ENCODE measurements at regions not wholly inside any gene's neighbourhood (a gene's known extent, or its start where the extent isn't known, plus 50 kb on each side); places are given as distances from the start of the nearest gene placed in this dataset.
A peak's percentile ranks its signal among the peaks of the same experiment; 100 is the strongest.
"Not testable (repeated sequence)": the region's sequence is repeated elsewhere in the genome, so short reads cannot be mapped to it uniquely, and the experiment has no call there.

DNA sequence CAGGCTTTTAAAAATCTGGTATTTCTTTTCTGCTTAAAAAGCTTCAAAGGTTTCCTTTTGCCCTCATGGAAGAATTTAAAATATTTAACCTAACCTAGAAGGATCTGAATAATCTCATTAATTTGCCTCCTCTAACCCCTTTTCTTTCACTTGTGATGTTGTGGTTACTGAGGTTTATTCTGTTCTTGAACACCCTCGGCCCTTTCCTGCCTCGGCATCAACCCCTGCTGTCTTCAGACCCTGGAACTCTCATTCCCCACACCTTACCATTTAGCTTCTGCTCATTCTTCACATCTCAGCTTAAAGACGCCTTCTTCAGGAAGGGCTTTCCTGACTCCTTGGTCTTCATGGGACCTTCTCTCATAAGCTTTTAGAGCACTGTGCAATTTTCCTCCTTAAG lies 131.4 kb upstream of the MAN2A1 start:
- 30 to 75% methylated on average over 2 to 3 of the region's 3 CpGs for WGBS, 2 donors (ENCODE audit: low coverage in 1 of 2)
- H3K4me1 ChIP-seq = peaks cover 0 to 12% (median 0%) of the 10 kb centered on the region in 3 donors
- no peaks in the 10 kb centered on the region for H3K36me3 ChIP-seq
- H3K27me3 ChIP-seq = no peaks in the 10 kb centered on the region
- no peak for ATAC-seq
- TF ChIP-seq, protein P1, sequence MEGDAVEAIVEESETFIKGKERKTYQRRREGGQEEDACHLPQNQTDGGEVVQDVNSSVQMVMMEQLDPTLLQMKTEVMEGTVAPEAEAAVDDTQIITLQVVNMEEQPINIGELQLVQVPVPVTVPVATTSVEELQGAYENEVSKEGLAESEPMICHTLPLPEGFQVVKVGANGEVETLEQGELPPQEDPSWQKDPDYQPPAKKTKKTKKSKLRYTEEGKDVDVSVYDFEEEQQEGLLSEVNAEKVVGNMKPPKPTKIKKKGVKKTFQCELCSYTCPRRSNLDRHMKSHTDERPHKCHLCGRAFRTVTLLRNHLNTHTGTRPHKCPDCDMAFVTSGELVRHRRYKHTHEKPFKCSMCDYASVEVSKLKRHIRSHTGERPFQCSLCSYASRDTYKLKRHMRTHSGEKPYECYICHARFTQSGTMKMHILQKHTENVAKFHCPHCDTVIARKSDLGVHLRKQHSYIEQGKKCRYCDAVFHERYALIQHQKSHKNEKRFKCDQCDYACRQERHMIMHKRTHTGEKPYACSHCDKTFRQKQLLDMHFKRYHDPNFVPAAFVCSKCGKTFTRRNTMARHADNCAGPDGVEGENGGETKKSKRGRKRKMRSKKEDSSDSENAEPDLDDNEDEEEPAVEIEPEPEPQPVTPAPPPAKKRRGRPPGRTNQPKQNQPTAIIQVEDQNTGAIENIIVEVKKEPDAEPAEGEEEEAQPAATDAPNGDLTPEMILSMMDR (IDR thresholded peaks at IDR 0.05) = no peak
- TF ChIP-seq EP300 (IDR thresholded peaks at IDR 0.05) = no peak
- TF ChIP-seq POLR2AphosphoS5 (IDR thresholded peaks at IDR 0.05) = no peak
- H3K9me3 ChIP-seq = no peaks in the 10 kb centered on the region
- peak overlapping the region in 1 of 4 donors; percentile 16 for H3K27ac ChIP-seq
- no peak overlapping the region for H3K4me3 ChIP-seq

DNA sequence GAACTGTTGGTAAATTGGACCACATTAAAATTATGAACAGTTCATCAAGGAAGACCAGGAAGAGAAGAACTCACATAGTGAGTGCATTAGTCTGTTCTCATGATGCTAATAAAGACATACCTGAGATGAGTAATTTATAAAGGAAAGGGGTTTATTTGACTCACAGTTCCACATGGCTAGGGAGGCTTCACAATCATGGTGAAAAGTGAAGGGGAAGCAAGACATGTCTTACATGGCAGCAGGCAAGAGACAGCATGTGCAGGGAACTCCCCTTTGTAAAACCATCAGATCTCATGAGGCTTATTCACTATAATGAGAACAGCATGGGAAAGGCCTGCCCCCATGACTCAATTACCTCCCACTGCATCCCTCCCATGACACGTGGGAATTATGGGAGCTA lies 135.9 kb upstream of the MAN2A1 start:
- WGBS, 2 donors (ENCODE audit: low coverage in 1 of 2) = 100% methylated on average over 1 of the region's 1 CpG; no CpG with 5 or more reads in 1 of the 2 donors
- H3K27me3 ChIP-seq = no peaks in the 10 kb centered on the region
- peaks cover 0 to 6% (median 0%) of the 10 kb centered on the region in 3 donors for H3K9me3 ChIP-seq
- H3K27ac ChIP-seq = no peak overlapping the region
- ATAC-seq = no peak
- H3K4me1 ChIP-seq = peaks cover 0 to 9% (median 0%) of the 10 kb centered on the region in 3 donors
- no peaks in the 10 kb centered on the region for H3K36me3 ChIP-seq
- H3K4me3 ChIP-seq = no peak overlapping the region
- no peak for TF ChIP-seq POLR2A (IDR thresholded peaks at IDR 0.05)
- TF ChIP-seq, protein P1 (IDR thresholded peaks at IDR 0.05) = no peak
- TF ChIP-seq EP300 (IDR thresholded peaks at IDR 0.05) = no peak

DNA sequence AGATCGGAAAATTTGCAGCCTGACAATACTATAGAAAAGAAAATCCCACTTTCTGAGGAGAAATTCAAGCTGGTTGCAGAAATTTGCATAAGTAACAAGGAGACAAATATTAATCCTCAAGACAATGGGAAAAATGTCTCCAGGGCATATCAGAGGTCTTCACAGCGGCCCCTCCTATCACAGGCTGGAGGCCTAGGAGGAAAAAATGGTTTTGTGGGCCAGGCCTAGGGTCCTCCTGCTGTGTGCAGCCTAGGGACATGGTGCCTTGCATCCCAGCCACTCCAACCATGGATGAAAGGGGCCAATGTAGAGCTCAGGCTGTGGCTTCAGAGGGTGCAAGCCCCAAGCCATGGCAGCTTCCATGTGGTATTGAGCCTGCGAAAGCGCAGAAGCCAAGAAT lies 138.5 kb upstream of the MAN2A1 start:
- not testable (repeated sequence) for H3K36me3 ChIP-seq, ATAC-seq, H3K27ac ChIP-seq, H3K4me3 ChIP-seq, H3K27me3 ChIP-seq, H3K4me1 ChIP-seq, H3K9me3 ChIP-seq
- WGBS, 2 donors (ENCODE audit: low coverage in 1 of 2) = 95 to 100% methylated on average over 2 of the region's 4 CpGs

DNA sequence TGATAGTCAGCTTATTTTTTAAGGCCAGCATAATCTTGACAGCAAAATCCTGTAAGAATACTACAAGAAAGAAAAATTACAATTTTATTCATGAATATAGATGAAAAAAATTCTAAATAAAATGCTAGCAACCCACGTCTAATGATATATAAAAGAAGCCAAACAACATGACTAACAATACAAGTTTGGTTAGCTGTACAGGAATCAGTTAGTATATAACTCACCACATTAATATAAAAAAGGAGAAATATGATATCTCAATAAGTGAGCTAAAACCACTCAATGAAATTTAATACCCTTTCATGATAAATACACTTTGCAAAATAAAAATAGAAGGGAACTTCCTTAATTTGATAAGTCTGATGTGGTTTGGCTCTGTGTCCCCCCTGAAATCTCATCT lies 139.7 kb upstream of the MAN2A1 start:
- Histone ChIP-seq H3K4me1 (no peaks in the 10 kb centered on the region), H3K9me3 (peaks cover 0 to 6% (median 0%) of the 10 kb centered on the region in 3 donors), H3K4me3 (no peak overlapping the region), H3K27ac (no peak overlapping the region), H3K27me3 (no peaks in the 10 kb centered on the region), H3K36me3 (no peaks in the 10 kb centered on the region)
- no peak for ATAC-seq
- WGBS, 2 donors (ENCODE audit: low coverage in 1 of 2) = 67% methylated on average over 1 of the region's 1 CpG
- TF ChIP-seq POLR2A (IDR thresholded peaks at IDR 0.05) = no peak
- no peak for TF ChIP-seq POLR2AphosphoS5 (IDR thresholded peaks at IDR 0.05)
- TF ChIP-seq EP300 (IDR thresholded peaks at IDR 0.05) = no peak
- TF ChIP-seq, protein P1 (IDR thresholded peaks at IDR 0.05) = no peak

DNA sequence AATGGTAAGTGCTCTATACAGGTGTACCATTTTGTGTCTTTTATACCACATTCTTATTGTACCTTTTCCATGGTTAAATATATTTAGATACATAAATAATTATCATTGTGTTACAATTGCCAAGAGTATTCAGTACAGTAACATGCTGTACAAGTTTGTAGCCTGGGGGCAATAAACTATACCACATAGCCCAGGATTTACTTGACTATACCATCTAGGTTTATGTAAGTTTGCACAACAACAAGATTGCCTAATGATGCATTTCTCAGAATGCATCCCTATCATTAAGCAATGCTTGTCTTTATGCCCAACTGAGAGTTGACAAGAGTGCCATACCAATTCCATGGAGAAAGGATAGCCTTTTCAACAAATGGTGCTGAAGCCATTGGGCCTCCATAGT lies 136.7 kb upstream of the PJA2 start:
- no peaks in the 10 kb centered on the region for H3K4me1 ChIP-seq
- no peaks in the 10 kb centered on the region for H3K36me3 ChIP-seq
- no peak overlapping the region for H3K27ac ChIP-seq
- TF ChIP-seq POLR2A (IDR thresholded peaks at IDR 0.05) (no peak), EP300 (IDR thresholded peaks at IDR 0.05) (no peak), POLR2AphosphoS5 (IDR thresholded peaks at IDR 0.05) (no peak)
- TF ChIP-seq, protein P1 (IDR thresholded peaks at IDR 0.05) = no peak
- no peak overlapping the region for H3K4me3 ChIP-seq
- peaks cover 0 to 6% (median 0%) of the 10 kb centered on the region in 3 donors for H3K9me3 ChIP-seq
- ATAC-seq = no peak
- H3K27me3 ChIP-seq = no peaks in the 10 kb centered on the region

DNA sequence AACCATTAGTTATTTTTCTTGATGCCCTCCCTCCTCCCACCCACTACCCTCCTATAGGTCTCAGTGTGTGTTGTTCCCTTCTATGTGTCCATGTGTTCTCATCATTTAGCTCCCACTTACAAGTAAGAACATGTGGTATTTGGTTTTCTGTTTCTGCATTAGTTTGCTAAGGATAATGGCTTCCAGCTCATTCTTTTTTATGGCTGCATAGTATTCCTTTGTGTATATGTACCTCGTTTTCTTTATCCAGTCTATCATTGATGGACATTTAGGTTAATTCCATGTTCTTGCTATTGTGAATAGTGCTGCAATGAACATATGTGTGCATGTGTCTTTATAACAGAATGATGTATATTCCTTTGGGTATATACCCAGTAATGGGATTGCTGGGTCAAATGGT lies 135.1 kb upstream of the PJA2 start:
- H3K4me1 ChIP-seq, H3K4me3 ChIP-seq, H3K36me3 ChIP-seq, H3K27me3 ChIP-seq, ATAC-seq, H3K27ac ChIP-seq: not testable (repeated sequence)
- peaks cover 0 to 11% (median 0%) of the 10 kb centered on the region in 3 donors for H3K9me3 ChIP-seq
- WGBS, 2 donors (ENCODE audit: low coverage in 1 of 2) = 62% methylated on average over 1 of the region's 1 CpG; no CpG with 5 or more reads in 1 of the 2 donors

DNA sequence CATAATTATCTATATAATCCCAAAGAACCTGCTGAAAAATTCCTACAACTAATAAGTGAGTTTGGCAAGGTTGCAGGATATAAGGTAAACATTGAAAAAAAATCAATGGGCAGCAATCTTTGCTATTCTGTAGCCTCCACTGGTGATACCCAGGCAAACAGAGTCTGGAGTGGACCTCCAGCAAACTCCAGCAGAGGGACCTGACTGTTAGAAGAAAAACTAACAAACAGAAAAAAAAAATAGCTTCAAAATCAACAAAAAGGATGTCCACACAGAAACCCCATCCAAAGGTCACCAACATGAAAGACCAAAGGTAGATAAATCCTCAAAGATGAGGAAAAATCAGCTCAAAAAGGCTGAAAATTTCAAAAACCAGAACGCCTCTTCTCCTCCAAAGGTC lies 128.9 kb upstream of the PJA2 start:
- H3K27me3 ChIP-seq, H3K27ac ChIP-seq, H3K4me1 ChIP-seq, H3K36me3 ChIP-seq, ATAC-seq, H3K4me3 ChIP-seq: not testable (repeated sequence)
- peaks cover 0 to 20% (median 0%) of the 10 kb centered on the region in 3 donors for H3K9me3 ChIP-seq
- 80% methylated on average over 1 of the region's 1 CpG; no CpG with 5 or more reads in 1 of the 2 donors for WGBS, 2 donors (ENCODE audit: low coverage in 1 of 2)

DNA sequence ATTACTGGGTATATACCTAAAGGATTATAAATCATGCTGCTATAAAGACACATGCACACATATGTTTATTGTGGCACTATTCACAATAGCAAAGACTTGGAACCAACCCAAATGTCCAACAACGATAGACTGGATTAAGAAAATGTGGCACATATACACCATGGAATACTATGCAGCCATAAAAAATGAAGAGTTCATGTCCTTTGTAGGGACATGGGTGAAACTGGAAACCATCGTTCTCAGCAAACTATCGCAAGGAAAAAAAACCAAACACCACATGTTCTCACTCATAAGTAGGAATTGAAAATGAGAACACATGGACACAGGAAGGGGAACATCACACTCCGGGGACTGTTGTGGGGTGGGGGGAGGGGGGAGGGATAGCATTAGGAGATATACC lies 125.3 kb upstream of the PJA2 start:
- not testable (repeated sequence) for ATAC-seq, H3K4me3 ChIP-seq, H3K9me3 ChIP-seq, H3K27ac ChIP-seq, H3K4me1 ChIP-seq, H3K27me3 ChIP-seq, H3K36me3 ChIP-seq
- WGBS, 2 donors (ENCODE audit: low coverage in 1 of 2) = 86% methylated on average over 1 of the region's 4 CpGs; no CpG with 5 or more reads in 1 of the 2 donors
